ENCODE measurements at regions not wholly inside any gene's neighbourhood (a gene's known extent, or its start where the extent isn't known, plus 50 kb on each side); places are given as distances from the start of the nearest gene placed in this dataset.

- no peak overlapping the region for H3T11ph ChIP-seq (ENCODE audit: low read length)
- Mint-ChIP-seq H3K27me3 (ENCODE audit: low read depth) (no peaks in the 10 kb centered on the region), H3K36me3 (ENCODE audit: insufficient read depth in 1 of 3, low read depth in 3 of 3) (peaks cover 0 to 3% (median 0%) of the 10 kb centered on the region in 3 experiments; a peak in 3 of 7 replicates), H3K4me3 (no peak overlapping the region), H3K9me3 (peaks cover 10 to 13% of the 10 kb centered on the region in 2 experiments; a peak in 4 of 5 replicates), H3K27ac (no peak overlapping the region), H3K4me1 (no peaks in the 10 kb centered on the region)
- no peak overlapping the region for H2BK12ac ChIP-seq (ENCODE audit: insufficient read length, low read depth, low read length)
- H3K23me2 ChIP-seq (ENCODE audit: insufficient read length, low read depth, low read length, poor library complexity, severe bottlenecking) = no peaks in the 10 kb centered on the region
- H3K14ac ChIP-seq (ENCODE audit: insufficient read depth, low read length) = no peak overlapping the region
- no peak overlapping the region for H3K56ac ChIP-seq (ENCODE audit: insufficient read length, low read depth, low read length)
- no peak overlapping the region for H2AK5ac ChIP-seq (ENCODE audit: insufficient read length, low read length)
- no peak overlapping the region for H3K18ac ChIP-seq (ENCODE audit: insufficient read length, low read depth, low read length)
- no peak overlapping the region for H2BK120ac ChIP-seq (ENCODE audit: low read depth, low read length, poor library complexity, severe bottlenecking)
- H4K5ac ChIP-seq (ENCODE audit: insufficient read length, low read depth, low read length) = no peak overlapping the region
- no peak overlapping the region for H3K9ac ChIP-seq (ENCODE audit: extremely low read depth, insufficient read length, low read length)
- no peak for DNase-seq
- H2AFZ ChIP-seq (ENCODE audit: low read length) = no peak overlapping the region
- H4K91ac ChIP-seq (ENCODE audit: insufficient read length, low read depth, low read length) = no peak overlapping the region
- H3K27ac ChIP-seq (ENCODE audit: insufficient read length, low read depth, low read length) = no peak overlapping the region
- no peak overlapping the region for H3K23ac ChIP-seq (ENCODE audit: insufficient read length, low read depth, low read length)
- no peaks in the 10 kb centered on the region for H3K4me1 ChIP-seq (ENCODE audit: insufficient read depth, low read length)
- no peak overlapping the region for H4K8ac ChIP-seq (replicated peaks; ENCODE audit: insufficient read length, low read depth, low read length)
- H3K27me3 ChIP-seq (ENCODE audit: insufficient read depth, low read length) = no peaks in the 10 kb centered on the region
- WGBS (ENCODE audit: extremely low coverage, insufficient read length, low lambda C conversion rate) = no CpG with 5 or more reads among the region's 10 CpGs
- H3K4me2 ChIP-seq (ENCODE audit: insufficient read depth, insufficient read length, low read length) = no peak overlapping the region
- H3K79me1 ChIP-seq (ENCODE audit: insufficient read depth, low read depth, low read length, poor library complexity, severe bottlenecking) = no peaks in the 10 kb centered on the region
- no peak overlapping the region for H2BK20ac ChIP-seq (ENCODE audit: low read depth, low read length, poor library complexity, severe bottlenecking)
- H3K79me2 ChIP-seq (ENCODE audit: insufficient read depth, low read length) = no peaks in the 10 kb centered on the region
- no peak overlapping the region for H3K4ac ChIP-seq (ENCODE audit: low read depth, low read length)
- H3K9me3 ChIP-seq (ENCODE audit: control insufficient read depth, low read depth, low read length) = no peaks in the 10 kb centered on the region
- no peak overlapping the region for H2BK15ac ChIP-seq (ENCODE audit: low read depth, low read length)
- no peak for TF ChIP-seq CTCF (conservative IDR thresholded peaks at IDR 0.05)
- no peaks in the 10 kb centered on the region for H4K20me1 ChIP-seq (ENCODE audit: control insufficient read depth, insufficient read depth, insufficient read length)
- H2BK5ac ChIP-seq (ENCODE audit: insufficient read length, low read length) = no peak overlapping the region
Observed at GRCh38 chr19:31023038-31023437, 326.2 kb downstream of the TSHZ3 start.

All from H9 (cell line).